ENCODE measurements at regions not wholly inside any gene's neighbourhood (a gene's known extent, or its start where the extent isn't known, plus 50 kb on each side); places are given as distances from the start of the nearest gene placed in this dataset.

DNA sequence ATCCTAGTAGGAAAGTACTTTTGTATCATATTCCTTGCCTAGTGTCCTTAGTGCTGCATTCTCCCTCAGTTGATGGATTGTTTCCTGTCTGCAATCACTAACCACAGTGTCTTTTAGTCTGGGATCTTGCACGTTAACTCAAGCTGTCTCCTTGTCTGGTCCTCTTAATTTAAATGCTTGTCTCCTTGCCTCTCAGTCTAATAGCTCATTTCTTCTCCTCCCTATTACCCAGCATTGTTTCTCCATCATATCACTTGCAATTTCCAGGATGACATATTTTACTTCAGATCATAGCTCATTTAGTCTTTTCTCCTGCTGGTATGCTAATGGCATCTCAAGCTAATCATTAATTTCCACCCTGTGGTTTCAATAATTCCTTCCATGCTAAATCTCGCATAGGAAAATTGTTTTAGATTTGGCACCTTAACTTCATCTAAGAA is 2052.0 kb upstream of the C9orf72 start:
- Histone ChIP-seq H3K27ac (ENCODE audit: low read depth, low read length) (no peak overlapping the region), H2AFZ (ENCODE audit: low read length) (no peak overlapping the region), H4K20me1 (replicated peaks in 1 of 2; ENCODE audit: control insufficient read depth in 1 of 2, insufficient read depth in 2 of 2, low read length in 2 of 2) (no peaks in the 10 kb centered on the region), H3K36me3 (ENCODE audit: control insufficient read depth in 2 of 4, insufficient read depth in 4 of 4, low read length in 3 of 4) (no peaks in the 10 kb centered on the region), H2BK15ac (ENCODE audit: low read length) (no peak overlapping the region), H3K4me3 (ENCODE audit: extremely low read depth in 1 of 4, insufficient read depth in 2 of 4, low read depth in 3 of 4, low read length in 4 of 4) (no peak overlapping the region), H3K79me2 (ENCODE audit: control insufficient read depth in 1 of 2, insufficient read depth in 2 of 2, low read length in 2 of 2) (no peaks in the 10 kb centered on the region), H3K18ac (ENCODE audit: extremely low read depth, low read length) (no peak overlapping the region), H3K9me3 (ENCODE audit: insufficient read depth in 2 of 2, low read depth in 1 of 2, low read length in 1 of 2) (no peaks in the 10 kb centered on the region), H3K4ac (replicated peaks; ENCODE audit: insufficient read length, low read depth, low read length) (no peak overlapping the region), H3K23ac (ENCODE audit: insufficient read length) (no peak overlapping the region), H2BK120ac (replicated peaks; ENCODE audit: low read depth, low read length) (no peak overlapping the region), H3K27me3 (replicated peaks in 1 of 4; ENCODE audit: control insufficient read depth in 3 of 4, extremely low read depth in 1 of 4, insufficient read depth in 3 of 4, low read length in 3 of 4) (no peaks in the 10 kb centered on the region), H2BK20ac (ENCODE audit: low read length) (no peak overlapping the region), H3K79me1 (ENCODE audit: low read depth, low read length) (no peaks in the 10 kb centered on the region), H3K4me2 (ENCODE audit: insufficient read depth in 1 of 2, low read depth in 2 of 2, low read length in 2 of 2) (no peak overlapping the region), H2AK5ac (ENCODE audit: low read depth, low read length) (no peak overlapping the region), H3K14ac (ENCODE audit: insufficient read length) (no peak overlapping the region), H2BK12ac (ENCODE audit: low read depth, low read length) (no peak overlapping the region), H4K8ac (ENCODE audit: extremely low read depth, insufficient read depth, low read length) (no peak overlapping the region), H3K23me2 (ENCODE audit: low read depth, low read length) (no peaks in the 10 kb centered on the region), H2BK5ac (ENCODE audit: low read depth, low read length) (no peak overlapping the region), H3K4me1 (replicated peaks in 1 of 4; ENCODE audit: control insufficient read depth in 3 of 4, insufficient read depth in 4 of 4, low read length in 3 of 4) (no peaks in the 10 kb centered on the region), H3K56ac (replicated peaks; ENCODE audit: insufficient read length, low read depth, low read length) (no peak overlapping the region), H4K91ac (replicated peaks; ENCODE audit: insufficient read length, low read length) (no peak overlapping the region), H4K5ac (ENCODE audit: insufficient read length, low read depth, low read length) (no peak overlapping the region), H3K9ac (replicated peaks in 1 of 4; ENCODE audit: extremely low read depth in 1 of 4, low read depth in 3 of 4, low read length in 3 of 4) (no peak overlapping the region)
- no peak for DNase-seq (ENCODE audit: low read depth in 1 of 2, low spot score in 2 of 2)
- no peak for FAIRE-seq
- TF ChIP-seq TEAD4 (IDR thresholded peaks at IDR 0.05; ENCODE audit: low read depth, low read length) (no peak), MAFK (IDR thresholded peaks at IDR 0.05; ENCODE audit: low read depth, low read length) (no peak), SAP30 (IDR thresholded peaks at IDR 0.05; ENCODE audit: insufficient read depth, insufficient replicate concordance, low read length) (no peak), SUZ12 (IDR thresholded peaks at IDR 0.05; ENCODE audit: low read length) (no peak), PHF8 (conservative IDR thresholded peaks at IDR 0.05; ENCODE audit: low read depth, low read length) (no peak), ASH2L (IDR thresholded peaks at IDR 0.05; ENCODE audit: low read length) (no peak), TAF1 (IDR thresholded peaks at IDR 0.05; ENCODE audit: low read depth, low read length) (no peak), BACH1 (IDR thresholded peaks at IDR 0.05; ENCODE audit: low read length) (no peak), GABPA (IDR thresholded peaks at IDR 0.05; ENCODE audit: borderline replicate concordance, insufficient read depth, low read length) (no peak)
- TF ChIP-seq, protein P1, sequence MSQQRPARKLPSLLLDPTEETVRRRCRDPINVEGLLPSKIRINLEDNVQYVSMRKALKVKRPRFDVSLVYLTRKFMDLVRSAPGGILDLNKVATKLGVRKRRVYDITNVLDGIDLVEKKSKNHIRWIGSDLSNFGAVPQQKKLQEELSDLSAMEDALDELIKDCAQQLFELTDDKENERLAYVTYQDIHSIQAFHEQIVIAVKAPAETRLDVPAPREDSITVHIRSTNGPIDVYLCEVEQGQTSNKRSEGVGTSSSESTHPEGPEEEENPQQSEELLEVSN (IDR thresholded peaks at IDR 0.05) = no peak
- TF ChIP-seq, protein P2, sequence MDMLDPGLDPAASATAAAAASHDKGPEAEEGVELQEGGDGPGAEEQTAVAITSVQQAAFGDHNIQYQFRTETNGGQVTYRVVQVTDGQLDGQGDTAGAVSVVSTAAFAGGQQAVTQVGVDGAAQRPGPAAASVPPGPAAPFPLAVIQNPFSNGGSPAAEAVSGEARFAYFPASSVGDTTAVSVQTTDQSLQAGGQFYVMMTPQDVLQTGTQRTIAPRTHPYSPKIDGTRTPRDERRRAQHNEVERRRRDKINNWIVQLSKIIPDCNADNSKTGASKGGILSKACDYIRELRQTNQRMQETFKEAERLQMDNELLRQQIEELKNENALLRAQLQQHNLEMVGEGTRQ (IDR thresholded peaks at IDR 0.05; ENCODE audit: low read length) = no peak
- ChIA-PET POLR2A (ENCODE audit: partially characterized antibody) (no interaction called here), CTCF (ENCODE audit: partially characterized antibody) (no interaction called here)
- 84% methylated on average over 2 of the region's 2 CpGs; no CpG with 5 or more reads in 1 of the 2 experiments for WGBS, 2 experiments (ENCODE audit: extremely low coverage in 1 of 2, insufficient coverage in 1 of 2, insufficient read length in 1 of 2, insufficient replicate concordance in 2 of 2, low coverage in 1 of 2, low lambda C conversion rate in 2 of 2, missing lambda C conversion rate in 1 of 2)
